Body of pancreas (tissue), 4 donors: ENCODE measurements at regions not wholly inside any gene's neighbourhood (a gene's known extent, or its start where the extent isn't known, plus 50 kb on each side); places are given as distances from the start of the nearest gene placed in this dataset.
"Not testable (repeated sequence)": the region's sequence is repeated elsewhere in the genome, so short reads cannot be mapped to it uniquely, and the experiment has no call there.

Source experiments
- ATAC-seq: fragments of 150-250 bp; one replicate; pipeline ENCODE4 v1.9.1; 2016
- DNase-seq, 4 donors: peaks; one replicate each; pipeline ENCODE4 v3.0.0-alpha.2; 2019
- H3K27ac ChIP-seq, 4 donors: fragments of 200-600 bp; sonication (generic); 1 replicate in 3 of 4; 2 replicates in 1 of 4; pipeline versions ENCODE4 v1.5.1 to v1.6.1; 2016 to 2019; ENCODE audit warnings: mild to moderate bottlenecking in 1 of 4, mixed read lengths in 1 of 4, moderate library complexity in 1 of 4
- H3K27me3 ChIP-seq, 2 donors: fragments of 200-600 bp; sonication (generic); one replicate each; pipeline ENCODE4 v1.6.0; 2016; ENCODE audit warnings: mild to moderate bottlenecking in 1 of 2
- H3K36me3 ChIP-seq, 2 donors: fragments of 200-600 bp; sonication (generic); replicated peaks in 1 of 2; 2 replicates each; pipeline ENCODE4 v1.5.1; 2016; ENCODE audit warnings: low read depth in 2 of 2; ENCODE audit not compliant: insufficient read depth in 1 of 2
- H3K4me1 ChIP-seq: fragments of 200-600 bp; sonication (generic); one replicate; pipeline ENCODE4 v1.6.0; 2016
- H3K4me3 ChIP-seq, 2 donors: fragments of 200-600 bp; sonication (generic); 1 replicate in 1 of 2; 2 replicates in 1 of 2; pipeline ENCODE4 v1.5.1; 2016 to 2019
- H3K9me3 ChIP-seq, 3 donors: fragments of 200-600 bp; sonication (generic); 1 replicate in 2 of 3; 2 replicates in 1 of 3; pipeline ENCODE4 v1.5.1; 2016
- POLR2A ChIP-seq, 3 donors: fragments of 450-650 bp; IDR thresholded peaks; one replicate each; pipeline ENCODE4 v1.6.1; 2016; ENCODE audit warnings: antibody characterized with exemption in 3 of 3, mild to moderate bottlenecking in 2 of 3
- WGBS, 2 donors: methylation state at CpG; one replicate each; pipeline ENCODE4 v1.1.5; 2017; 5-methylcytosine and 5-hydroxymethylcytosine counted together
- intact Hi-C: fragments of 100-400 bp; cut with DNase I; formaldehyde crosslinking; loops from one replicate; pipeline ENCODE4 v1.15.1; 2023
- TF ChIP-seq, protein P1 (sequence below), 7 experiments: fragments of 450-650 bp in 4 of 7; fragments of 200-600 bp in 3 of 7; sonication (generic) in 3 of 7; IDR thresholded peaks; one replicate each; pipeline ENCODE4 v1.5.1; 2016 to 2019; ENCODE audit warnings: antibody characterized with exemption in 7 of 7

DNA sequence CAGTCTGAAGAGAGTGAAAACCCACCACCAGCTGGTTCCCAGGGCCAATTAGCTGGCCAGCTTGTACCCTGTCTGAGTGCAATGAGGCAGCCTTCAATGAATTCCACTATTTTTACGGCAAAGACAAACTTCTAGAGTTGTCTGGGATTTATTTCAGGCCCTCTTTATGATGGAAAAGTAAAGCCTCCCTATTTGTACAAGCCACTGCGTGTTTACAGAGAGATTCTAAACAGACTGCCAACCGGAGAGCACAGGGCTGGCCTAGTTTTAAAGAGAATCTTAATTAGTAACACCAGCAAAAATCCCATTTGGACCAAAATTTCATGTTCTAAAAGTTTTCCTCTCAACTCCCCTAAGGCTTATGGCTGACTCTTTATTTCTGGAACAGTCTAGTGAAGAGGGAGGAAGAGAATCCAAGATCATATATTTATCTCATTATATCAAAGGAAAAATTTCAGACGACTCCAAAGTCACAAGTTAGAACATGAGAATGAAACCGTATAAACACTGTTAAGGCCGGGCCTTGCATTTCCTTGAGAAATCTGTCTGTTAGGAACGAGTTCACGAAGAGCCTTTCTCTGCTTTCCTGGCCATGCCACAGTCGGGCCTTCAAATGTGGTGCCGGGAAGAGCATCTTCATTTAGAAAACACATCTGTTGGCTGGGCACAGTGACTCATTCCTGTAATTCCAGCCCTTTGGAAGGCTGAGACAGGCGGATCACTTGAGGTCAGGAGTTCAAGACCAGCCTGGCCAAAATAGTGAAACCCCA is 724.6 kb upstream of the NRP1 start:
- Histone ChIP-seq H3K27me3 (no peaks in the 10 kb centered on the region), H3K4me1 (no peaks in the 10 kb centered on the region), H3K4me3 (no peak overlapping the region), H3K9me3 (no peaks in the 10 kb centered on the region), H3K36me3 (no peaks in the 10 kb centered on the region), H3K27ac (no peak overlapping the region)
- no peak for TF ChIP-seq POLR2A (IDR thresholded peaks at IDR 0.05)
- TF ChIP-seq, protein P1, sequence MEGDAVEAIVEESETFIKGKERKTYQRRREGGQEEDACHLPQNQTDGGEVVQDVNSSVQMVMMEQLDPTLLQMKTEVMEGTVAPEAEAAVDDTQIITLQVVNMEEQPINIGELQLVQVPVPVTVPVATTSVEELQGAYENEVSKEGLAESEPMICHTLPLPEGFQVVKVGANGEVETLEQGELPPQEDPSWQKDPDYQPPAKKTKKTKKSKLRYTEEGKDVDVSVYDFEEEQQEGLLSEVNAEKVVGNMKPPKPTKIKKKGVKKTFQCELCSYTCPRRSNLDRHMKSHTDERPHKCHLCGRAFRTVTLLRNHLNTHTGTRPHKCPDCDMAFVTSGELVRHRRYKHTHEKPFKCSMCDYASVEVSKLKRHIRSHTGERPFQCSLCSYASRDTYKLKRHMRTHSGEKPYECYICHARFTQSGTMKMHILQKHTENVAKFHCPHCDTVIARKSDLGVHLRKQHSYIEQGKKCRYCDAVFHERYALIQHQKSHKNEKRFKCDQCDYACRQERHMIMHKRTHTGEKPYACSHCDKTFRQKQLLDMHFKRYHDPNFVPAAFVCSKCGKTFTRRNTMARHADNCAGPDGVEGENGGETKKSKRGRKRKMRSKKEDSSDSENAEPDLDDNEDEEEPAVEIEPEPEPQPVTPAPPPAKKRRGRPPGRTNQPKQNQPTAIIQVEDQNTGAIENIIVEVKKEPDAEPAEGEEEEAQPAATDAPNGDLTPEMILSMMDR (IDR thresholded peaks at IDR 0.05) = no peak
- intact Hi-C loops = no loop called here
- ATAC-seq = no peak
- whole genome bisulfite sequencing, 2 donors = 68 to 74% methylated on average over 11 of the region's 11 CpGs
- DNase-seq = no peak

DNA sequence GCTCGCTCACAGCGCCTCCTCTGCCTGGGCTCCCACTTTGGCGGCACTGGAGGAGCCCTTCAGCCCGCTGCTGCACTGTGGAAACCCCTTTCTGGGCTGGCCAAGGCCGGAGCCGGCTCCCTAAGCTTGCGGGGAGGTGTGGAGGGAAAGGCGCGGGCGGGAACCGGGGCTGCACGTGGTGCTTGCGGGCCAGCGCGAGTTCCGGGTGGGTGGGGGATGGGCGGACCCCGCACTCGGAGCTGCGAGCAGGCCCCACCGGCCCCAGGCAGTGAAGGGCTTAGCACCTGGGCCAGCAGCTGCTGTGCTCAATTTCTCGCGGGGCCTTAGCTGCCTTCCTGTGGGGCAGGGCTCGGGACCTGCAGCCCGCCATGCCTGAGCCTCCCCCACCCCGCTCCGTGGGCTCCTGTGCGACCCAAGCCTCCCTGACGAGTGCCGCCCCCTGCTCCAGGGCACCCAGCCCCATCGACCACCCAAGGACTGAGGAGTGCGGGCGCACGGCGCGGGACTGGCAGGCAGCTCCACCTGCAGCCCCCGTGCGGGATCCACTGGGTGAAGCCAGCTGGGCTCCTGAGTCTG is 721.0 kb upstream of the NRP1 start:
- H3K36me3 ChIP-seq, H3K4me1 ChIP-seq, ATAC-seq, H3K4me3 ChIP-seq, DNase-seq, H3K27me3 ChIP-seq, H3K9me3 ChIP-seq, H3K27ac ChIP-seq, intact Hi-C loops: not testable (repeated sequence)
- WGBS, 2 donors = 92% methylated on average over 32 of the region's 38 CpGs; no CpG with 5 or more reads in 1 of the 2 donors

DNA sequence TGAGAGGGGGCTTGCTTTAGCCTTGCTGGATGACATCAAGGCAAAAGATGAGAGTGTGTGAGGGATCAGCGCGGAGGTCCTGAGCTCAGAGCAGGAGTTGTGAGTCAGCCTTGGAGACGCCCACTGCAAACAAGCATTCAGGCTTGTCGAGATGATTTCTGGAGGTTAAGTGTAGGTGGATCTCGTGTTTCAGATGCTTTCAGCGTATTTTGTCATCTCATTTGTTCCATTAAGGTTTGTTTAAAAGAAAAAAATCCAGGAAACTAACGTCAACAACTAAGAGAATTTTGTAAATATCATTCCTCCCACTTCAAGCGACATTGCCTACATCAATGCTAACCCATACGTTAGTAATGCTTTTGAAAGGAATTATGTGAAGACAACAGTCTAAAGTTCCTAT is 715.4 kb upstream of the NRP1 start:
- intact Hi-C loops = no loop called here
- H3K36me3 ChIP-seq = no peaks in the 10 kb centered on the region
- no peaks in the 10 kb centered on the region for H3K4me1 ChIP-seq
- H3K27me3 ChIP-seq = no peaks in the 10 kb centered on the region
- no peak for TF ChIP-seq POLR2A (IDR thresholded peaks at IDR 0.05)
- TF ChIP-seq, protein P1 (IDR thresholded peaks at IDR 0.05) = no peak
- ATAC-seq (no peak), DNase-seq (no peak)
- no peak overlapping the region for H3K27ac ChIP-seq
- H3K9me3 ChIP-seq = no peaks in the 10 kb centered on the region
- WGBS, 2 donors = 52 to 65% methylated on average over 9 of the region's 9 CpGs
- H3K4me3 ChIP-seq = no peak overlapping the region

DNA sequence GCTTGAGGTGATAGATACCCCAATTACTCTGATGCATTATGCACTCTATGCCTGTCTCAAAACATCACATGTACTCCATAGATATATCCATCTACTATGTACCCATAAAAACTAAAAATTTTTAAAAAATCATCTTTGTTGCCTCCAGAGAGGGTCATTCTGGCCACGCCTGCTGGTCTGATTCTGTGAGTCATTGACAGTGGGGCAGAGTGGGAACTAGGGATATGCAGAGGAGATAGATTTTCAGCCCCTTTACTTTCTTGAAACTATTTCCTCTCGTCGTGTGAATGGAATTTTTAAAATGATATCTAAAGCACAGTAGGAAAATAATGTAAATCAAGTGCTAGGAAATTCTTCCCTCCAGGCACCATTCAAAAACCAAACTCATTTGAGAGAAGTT is 715.0 kb upstream of the NRP1 start:
- H3K36me3 ChIP-seq = no peaks in the 10 kb centered on the region
- H3K27ac ChIP-seq = no peak overlapping the region
- ATAC-seq (no peak), DNase-seq (no peak)
- 58 to 59% methylated on average over 3 of the region's 3 CpGs for WGBS, 2 donors
- no peak for TF ChIP-seq POLR2A (IDR thresholded peaks at IDR 0.05)
- TF ChIP-seq, protein P1 (IDR thresholded peaks at IDR 0.05) = no peak
- H3K4me1 ChIP-seq = no peaks in the 10 kb centered on the region
- H3K4me3 ChIP-seq = no peak overlapping the region
- intact Hi-C loops = no loop called here
- H3K9me3 ChIP-seq = no peaks in the 10 kb centered on the region
- H3K27me3 ChIP-seq = no peaks in the 10 kb centered on the region

DNA sequence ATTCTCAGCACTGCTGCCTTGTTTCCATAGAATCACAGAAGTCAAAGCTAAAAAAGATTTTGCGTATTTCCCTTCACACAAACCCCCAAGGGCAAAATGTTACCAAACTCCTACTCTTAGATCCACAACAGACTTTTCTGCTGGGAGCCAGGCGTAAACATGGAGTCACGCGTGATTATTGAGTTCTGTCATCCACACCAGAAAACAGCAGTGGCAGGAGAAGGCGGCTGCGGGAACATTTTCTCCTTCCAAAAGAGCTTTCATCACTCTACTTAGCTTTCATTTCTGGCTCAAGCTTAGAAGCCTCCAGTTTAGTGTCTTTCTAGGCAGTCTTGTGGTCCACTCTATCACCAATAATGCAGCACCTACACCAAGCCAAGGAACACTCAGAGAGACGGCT is 712.9 kb upstream of the NRP1 start:
- no peak overlapping the region for H3K4me3 ChIP-seq
- intact Hi-C loops = no loop called here
- no peak for TF ChIP-seq POLR2A (IDR thresholded peaks at IDR 0.05)
- TF ChIP-seq, protein P1 (IDR thresholded peaks at IDR 0.05) = no peak
- H3K27ac ChIP-seq = no peak overlapping the region
- no peaks in the 10 kb centered on the region for H3K27me3 ChIP-seq
- H3K4me1 ChIP-seq = no peaks in the 10 kb centered on the region
- 86 to 88% methylated on average over 7 of the region's 7 CpGs for WGBS, 2 donors
- H3K36me3 ChIP-seq = no peaks in the 10 kb centered on the region
- ATAC-seq = no peak
- DNase-seq = no peak
- no peaks in the 10 kb centered on the region for H3K9me3 ChIP-seq
